AG09319 (cell line): ENCODE measurements at regions not wholly inside any gene's neighbourhood (a gene's known extent, or its start where the extent isn't known, plus 50 kb on each side); places are given as distances from the start of the nearest gene placed in this dataset.
"Not testable (repeated sequence)": the region's sequence is repeated elsewhere in the genome, so short reads cannot be mapped to it uniquely, and the experiment has no call there.

Experiments used
- DNase-seq: peaks from one replicate; pipeline ENCODE4 v3.0.0-alpha.2; 2010; ENCODE audit warnings: low read depth; ENCODE audit errors: extremely low read depth
- CTCF ChIP-seq: IDR thresholded peaks from 2 replicates; pipeline ENCODE4 v1.5.1; 2011; ENCODE audit warnings: low read depth, mild to moderate bottlenecking, inconsistent platforms, low read length, moderate library complexity

- no peak for TF ChIP-seq CTCF
- DNase-seq: no peak
These were observed 128.2 kb upstream of the ID2 start for GRCh38 chr2:8553643-8554042.

DNA sequence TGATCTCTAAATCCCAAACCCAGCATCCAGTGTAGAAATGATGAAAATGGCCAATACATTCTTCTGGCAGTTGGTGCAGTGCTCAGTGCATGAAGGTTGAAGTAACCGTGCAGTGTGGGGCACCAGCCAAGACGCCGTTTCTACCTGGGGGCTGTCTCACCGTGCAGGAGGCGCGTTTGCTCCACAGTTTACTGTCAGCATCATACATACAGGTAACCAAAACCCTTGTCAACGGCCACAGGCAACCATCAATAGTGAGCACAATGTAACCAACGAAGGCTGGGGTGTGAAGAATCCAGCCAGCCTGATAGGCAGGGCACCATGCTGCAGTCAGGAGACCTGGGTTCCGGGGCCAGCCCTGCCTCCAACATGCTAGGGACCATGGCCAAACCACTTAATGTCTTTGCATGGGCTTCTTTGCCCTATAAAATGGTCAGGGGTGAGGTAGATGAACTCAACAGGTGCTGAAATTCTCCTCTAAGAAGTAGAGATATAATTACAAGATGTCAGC is 127.5 kb upstream of the ID2 start:
- TF ChIP-seq CTCF: no peak
- no peak for DNase-seq

- no peak for TF ChIP-seq CTCF
- no peak for DNase-seq
These were observed 126.3 kb upstream of the ID2 start for GRCh38 chr2:8555543-8555942.

DNA sequence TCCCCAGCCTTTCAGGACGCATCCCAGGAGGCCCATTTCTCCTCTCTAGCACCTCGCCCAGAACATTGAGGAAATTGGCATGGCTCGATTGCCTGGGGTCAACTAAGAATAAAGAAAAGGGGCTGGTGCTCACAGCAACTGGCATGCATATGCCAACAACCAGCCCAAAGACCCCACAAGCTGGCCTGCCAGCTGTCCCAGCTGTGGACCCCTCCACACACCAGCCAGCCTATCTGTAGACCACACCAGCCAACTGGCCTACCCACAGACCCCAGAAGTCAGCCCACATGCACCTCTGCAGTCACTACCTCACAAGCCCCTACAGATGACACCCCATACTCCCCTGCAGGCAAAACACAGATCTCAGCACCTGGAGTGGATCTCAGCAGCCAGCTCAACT is 123.8 kb upstream of the ID2 start:
- no peak for DNase-seq
- TF ChIP-seq CTCF: no peak

- no peak for TF ChIP-seq CTCF
- no peak for DNase-seq
These were observed 122.9 kb upstream of the ID2 start for GRCh38 chr2:8558956-8559355.

DNA sequence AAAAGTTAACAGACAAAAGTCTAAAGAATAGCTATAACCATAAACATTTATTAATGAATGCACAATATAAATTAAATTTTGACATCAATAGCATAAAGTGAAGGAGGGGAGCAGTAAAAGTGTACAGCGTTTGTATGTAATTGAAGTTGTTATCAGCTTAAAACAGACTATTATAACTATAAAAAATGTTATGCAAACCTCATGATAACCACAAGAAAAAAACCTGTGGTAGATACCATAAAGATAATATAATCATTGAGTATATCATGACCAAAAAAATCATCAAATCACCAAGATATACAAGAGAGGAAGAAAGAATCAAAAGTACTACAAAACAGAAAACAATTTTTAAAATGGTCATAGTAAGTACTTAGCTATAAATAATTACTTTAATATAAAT is 122.1 kb upstream of the ID2 start:
- no peak for TF ChIP-seq CTCF
- DNase-seq: no peak

DNA sequence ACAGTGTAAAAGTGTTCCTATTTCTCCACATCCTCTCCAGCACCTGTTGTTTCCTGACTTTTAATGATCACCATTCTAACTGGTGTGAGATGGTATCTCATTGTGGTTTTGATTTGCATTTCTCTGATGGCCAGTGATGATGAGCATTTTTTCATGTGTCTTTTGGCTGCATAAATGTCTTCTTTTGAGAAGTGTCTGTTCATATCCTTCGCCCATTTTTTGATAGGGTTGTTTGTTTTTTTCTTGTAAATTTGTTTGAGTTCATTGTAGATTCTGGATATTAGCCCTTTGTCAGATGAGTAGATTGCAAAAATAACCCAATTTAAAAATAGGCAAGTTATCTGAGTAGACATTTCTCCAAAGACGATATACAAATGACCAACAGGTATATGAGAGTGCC is 120.2 kb upstream of the ID2 start:
- not testable (repeated sequence) for DNase-seq

DNA sequence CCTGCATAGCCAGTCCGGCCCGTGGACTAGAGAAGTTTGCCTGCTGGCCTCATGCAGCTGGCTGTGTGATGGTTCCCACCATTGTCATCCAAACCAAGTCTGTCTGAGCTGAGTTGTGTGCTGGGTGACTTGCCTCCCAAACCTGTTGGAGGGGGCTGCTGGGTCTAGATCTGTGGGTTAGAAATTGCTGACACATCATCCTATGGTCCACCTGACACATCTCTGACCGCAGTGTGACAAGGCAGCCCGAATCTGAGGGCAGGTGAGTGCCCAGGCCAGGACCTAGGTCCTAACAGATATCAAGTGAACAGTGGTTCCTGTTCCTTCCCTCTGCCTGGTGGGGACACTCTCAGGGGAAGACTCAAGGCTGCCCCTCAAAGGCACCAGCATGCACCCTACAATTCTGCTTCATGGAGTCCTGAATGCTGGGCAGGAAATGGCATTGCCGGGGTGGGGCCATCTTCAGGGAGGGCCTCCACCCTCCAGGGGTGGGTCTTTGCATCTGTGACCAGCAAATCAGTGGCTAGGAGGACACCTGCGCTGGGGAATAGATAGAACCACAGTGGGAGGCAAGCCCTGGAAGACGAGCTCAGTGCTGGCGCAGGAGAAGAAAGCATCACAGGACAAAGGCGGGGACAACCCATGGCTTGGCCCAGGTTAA is 117.9 kb upstream of the ID2 start:
- TF ChIP-seq CTCF: no peak
- DNase-seq: no peak
